Muscle layer of colon (tissue), 2 donors: ENCODE measurements at regions not wholly inside any gene's neighbourhood (a gene's known extent, or its start where the extent isn't known, plus 50 kb on each side); places are given as distances from the start of the nearest gene placed in this dataset.
"Not testable (repeated sequence)": the region's sequence is repeated elsewhere in the genome, so short reads cannot be mapped to it uniquely, and the experiment has no call there.

Experiments used
- H3K27ac ChIP-seq: one replicate; pipeline ENCODE4 v1.7.0; 2013; ENCODE audit warnings: low read depth, mild to moderate bottlenecking, low read length, moderate library complexity
- H3K27me3 ChIP-seq, 2 donors: one replicate each; pipeline ENCODE4 v1.7.0; 2013; ENCODE audit warnings: low read length in 2 of 2, mild to moderate bottlenecking in 2 of 2; ENCODE audit not compliant: insufficient read depth in 2 of 2, control insufficient read depth in 1 of 2
- H3K36me3 ChIP-seq: one replicate; pipeline ENCODE4 v1.7.0; 2013; ENCODE audit warnings: mild to moderate bottlenecking, low read length; ENCODE audit not compliant: insufficient read depth
- H3K4me1 ChIP-seq: one replicate; pipeline ENCODE4 v1.7.0; 2013; ENCODE audit warnings: mild to moderate bottlenecking, low read length; ENCODE audit not compliant: insufficient read depth
- H3K4me3 ChIP-seq, 2 donors: one replicate each; pipeline ENCODE4 v1.7.0; 2013; ENCODE audit warnings: low read length in 2 of 2, low read depth in 1 of 2, mild to moderate bottlenecking in 1 of 2, moderate library complexity in 1 of 2
- H3K9ac ChIP-seq: one replicate; pipeline ENCODE4 v1.7.0; 2013; ENCODE audit warnings: low read length
- H3K9me3 ChIP-seq: one replicate; pipeline ENCODE4 v1.7.0; 2013; ENCODE audit warnings: mild to moderate bottlenecking, low read length
- donor health status: abdominal sarcoma.
- donor health status: Adenocarcinoma of cecum.

GRCh38 chr10:23826421-23826820 lies 382.5 kb upstream of the KIAA1217 start:
- Histone ChIP-seq H3K4me1 (no peaks in the 10 kb centered on the region), H3K9me3 (no peaks in the 10 kb centered on the region), H3K36me3 (no peaks in the 10 kb centered on the region), H3K27me3 (no peaks in the 10 kb centered on the region), H3K9ac (no peak overlapping the region), H3K27ac (no peak overlapping the region), H3K4me3 (no peak overlapping the region)

- H3K36me3 ChIP-seq, result no peaks in the 10 kb centered on the region
- H3K9me3 ChIP-seq, result no peaks in the 10 kb centered on the region
- H3K4me3 ChIP-seq, result no peak overlapping the region
- H3K27me3 ChIP-seq, result no peaks in the 10 kb centered on the region
- H3K4me1 ChIP-seq, result no peaks in the 10 kb centered on the region
- H3K27ac ChIP-seq, result no peak overlapping the region
- no peak overlapping the region for H3K9ac ChIP-seq
Observed at GRCh38 chr10:23829556-23829955, 379.4 kb upstream of the KIAA1217 start.

GRCh38 chr10:23834091-23834490 lies 374.8 kb upstream of the KIAA1217 start:
- no peak overlapping the region for H3K27ac ChIP-seq
- H3K36me3 ChIP-seq, result no peaks in the 10 kb centered on the region
- H3K4me1 ChIP-seq, result no peaks in the 10 kb centered on the region
- no peaks in the 10 kb centered on the region for H3K9me3 ChIP-seq
- H3K9ac ChIP-seq, result no peak overlapping the region
- no peak overlapping the region for H3K4me3 ChIP-seq
- H3K27me3 ChIP-seq, result no peaks in the 10 kb centered on the region

- H3K27ac ChIP-seq, result no peak overlapping the region
- H3K27me3 ChIP-seq, result no peaks in the 10 kb centered on the region
- no peak overlapping the region for H3K4me3 ChIP-seq
- no peaks in the 10 kb centered on the region for H3K9me3 ChIP-seq
- no peaks in the 10 kb centered on the region for H3K36me3 ChIP-seq
- no peaks in the 10 kb centered on the region for H3K4me1 ChIP-seq
- no peak overlapping the region for H3K9ac ChIP-seq
Observed at GRCh38 chr10:23850631-23851030, 358.3 kb upstream of the KIAA1217 start.

GRCh38 chr10:23859598-23859997 lies 349.3 kb upstream of the KIAA1217 start:
- no peaks in the 10 kb centered on the region for H3K27me3 ChIP-seq
- H3K9me3 ChIP-seq, result no peaks in the 10 kb centered on the region
- no peak overlapping the region for H3K9ac ChIP-seq
- H3K36me3 ChIP-seq, result no peaks in the 10 kb centered on the region
- no peak overlapping the region for H3K4me3 ChIP-seq
- no peak overlapping the region for H3K27ac ChIP-seq
- no peaks in the 10 kb centered on the region for H3K4me1 ChIP-seq

- Histone ChIP-seq H3K9ac (no peak overlapping the region), H3K4me3 (no peak overlapping the region), H3K27me3 (no peaks in the 10 kb centered on the region), H3K4me1 (no peaks in the 10 kb centered on the region), H3K36me3 (no peaks in the 10 kb centered on the region), H3K27ac (no peak overlapping the region), H3K9me3 (no peaks in the 10 kb centered on the region)
Observed at GRCh38 chr10:23864631-23865147, 344.2 kb upstream of the KIAA1217 start.

- H3K4me1 ChIP-seq, H3K27ac ChIP-seq, H3K27me3 ChIP-seq, H3K9ac ChIP-seq, H3K9me3 ChIP-seq, H3K36me3 ChIP-seq, H3K4me3 ChIP-seq: not testable (repeated sequence)
Observed at GRCh38 chr10:23866985-23867384, 342.0 kb upstream of the KIAA1217 start.

- Histone ChIP-seq H3K9me3 (no peaks in the 10 kb centered on the region), H3K4me3 (no peak overlapping the region), H3K27ac (no peak overlapping the region), H3K27me3 (no peaks in the 10 kb centered on the region), H3K9ac (no peak overlapping the region), H3K36me3 (no peaks in the 10 kb centered on the region), H3K4me1 (no peaks in the 10 kb centered on the region)
Observed at GRCh38 chr10:23868121-23868520, 340.8 kb upstream of the KIAA1217 start.

GRCh38 chr10:23869548-23869947 lies 339.4 kb upstream of the KIAA1217 start:
- no peak overlapping the region for H3K27ac ChIP-seq
- H3K36me3 ChIP-seq, result no peaks in the 10 kb centered on the region
- H3K27me3 ChIP-seq, result no peaks in the 10 kb centered on the region
- H3K9ac ChIP-seq, result no peak overlapping the region
- H3K9me3 ChIP-seq, result no peaks in the 10 kb centered on the region
- H3K4me1 ChIP-seq, result no peaks in the 10 kb centered on the region
- H3K4me3 ChIP-seq, result no peak overlapping the region

- Histone ChIP-seq H3K36me3 (no peaks in the 10 kb centered on the region), H3K4me1 (no peaks in the 10 kb centered on the region), H3K9me3 (no peaks in the 10 kb centered on the region), H3K27ac (no peak overlapping the region), H3K4me3 (no peak overlapping the region), H3K9ac (no peak overlapping the region), H3K27me3 (no peaks in the 10 kb centered on the region)
Observed at GRCh38 chr10:23869996-23870395, 338.9 kb upstream of the KIAA1217 start.

- Histone ChIP-seq H3K4me1 (no peaks in the 10 kb centered on the region), H3K36me3 (no peaks in the 10 kb centered on the region), H3K27me3 (no peaks in the 10 kb centered on the region), H3K27ac (no peak overlapping the region), H3K9me3 (no peaks in the 10 kb centered on the region), H3K4me3 (no peak overlapping the region), H3K9ac (no peak overlapping the region)
Observed at GRCh38 chr10:23870651-23871610, 338.0 kb upstream of the KIAA1217 start.

GRCh38 chr10:23872290-23872689 lies 336.6 kb upstream of the KIAA1217 start:
- no peak overlapping the region for H3K9ac ChIP-seq
- H3K4me1 ChIP-seq, result no peaks in the 10 kb centered on the region
- no peak overlapping the region for H3K27ac ChIP-seq
- no peaks in the 10 kb centered on the region for H3K27me3 ChIP-seq
- no peaks in the 10 kb centered on the region for H3K36me3 ChIP-seq
- H3K4me3 ChIP-seq, result no peak overlapping the region
- H3K9me3 ChIP-seq, result no peaks in the 10 kb centered on the region
